CD4-positive, CD25-positive, alpha-beta regulatory T cell (primary cell): ENCODE measurements at regions not wholly inside any gene's neighbourhood (a gene's known extent, or its start where the extent isn't known, plus 50 kb on each side); places are given as distances from the start of the nearest gene placed in this dataset.
A peak's percentile ranks its signal among the peaks of the same experiment; 100 is the strongest.

Experiments used
- ATAC-seq, 2 donors: fragments of 150-1000 bp; cut with Tn5 transposase; one replicate each; pipeline ENCODE4 v1.10.0; 2021; ENCODE audit warnings: low read depth in 2 of 2, moderate number of reproducible peaks in 2 of 2, moderate library complexity in 1 of 2
- DNase-seq, 3 donors: peaks; one replicate each; pipeline versions ENCODE4 v3.0.0 to v3.0.0-alpha.2; 2012 to 2022; ENCODE audit warnings: mixed read lengths in 1 of 3
- H3K27ac ChIP-seq: one replicate; pipeline ENCODE4 v1.7.0; 2013; ENCODE audit warnings: mild to moderate bottlenecking, low read length; ENCODE audit not compliant: insufficient read depth, poor library complexity, severe bottlenecking
- H3K27me3 ChIP-seq: one replicate; pipeline ENCODE4 v1.7.0; 2013; ENCODE audit warnings: low read length; ENCODE audit not compliant: control insufficient read depth, insufficient read depth
- H3K36me3 ChIP-seq: one replicate; pipeline ENCODE4 v1.7.0; 2013; ENCODE audit warnings: mild to moderate bottlenecking, low read length, moderate library complexity; ENCODE audit not compliant: control insufficient read depth, insufficient read depth
- H3K4me1 ChIP-seq: 2 replicates; pipeline ENCODE4 v1.7.0; 2013; ENCODE audit warnings: mild to moderate bottlenecking, low read length; ENCODE audit not compliant: insufficient read depth, control insufficient read depth, poor library complexity, severe bottlenecking
- H3K4me3 ChIP-seq: one replicate; pipeline ENCODE4 v1.7.0; 2013; ENCODE audit warnings: low read depth, mild to moderate bottlenecking, low read length, moderate library complexity
- H3K9me3 ChIP-seq, 2 experiments: 1 replicate in 1 of 2; 2 replicates in 1 of 2; pipeline ENCODE4 v1.7.0; 2013; ENCODE audit warnings: low read length in 2 of 2, mild to moderate bottlenecking in 1 of 2, moderate library complexity in 1 of 2; ENCODE audit not compliant: control insufficient read depth in 2 of 2
- H3K27ac Mint-ChIP-seq, 3 donors: one replicate each; pipeline ENCODE4 v1.8.0; 2020 to 2022; ENCODE audit warnings: mild to moderate bottlenecking in 3 of 3, mixed read lengths in 3 of 3, moderate library complexity in 2 of 3
- H3K27me3 Mint-ChIP-seq: one replicate; pipeline ENCODE4 v1.8.0; 2022; ENCODE audit warnings: mild to moderate bottlenecking, mixed read lengths
- H3K36me3 Mint-ChIP-seq: one replicate; pipeline ENCODE4 v1.8.0; 2020; ENCODE audit warnings: mixed read lengths
- H3K4me1 Mint-ChIP-seq, 4 donors: one replicate each; pipeline ENCODE4 v1.8.0; 2020 to 2022; ENCODE audit warnings: mixed read lengths in 4 of 4, mild to moderate bottlenecking in 1 of 4
- H3K4me3 Mint-ChIP-seq, 4 donors: one replicate each; pipeline ENCODE4 v1.8.0; 2020 to 2022; ENCODE audit warnings: mild to moderate bottlenecking in 4 of 4, mixed read lengths in 4 of 4, moderate library complexity in 3 of 4
- H3K9me3 Mint-ChIP-seq, 7 donors: one replicate each; pipeline ENCODE4 v1.8.0; 2020 to 2022; ENCODE audit warnings: mixed read lengths in 7 of 7, mild to moderate bottlenecking in 3 of 7, moderate library complexity in 2 of 7

GRCh38 chr6:126235363-126235762, 104.6 kb upstream of the CENPW start:
- no peaks in the 10 kb centered on the region for H3K4me1 Mint-ChIP-seq
- Histone ChIP-seq H3K27me3 (no peaks in the 10 kb centered on the region), H3K4me1 (no peaks in the 10 kb centered on the region), H3K9me3 (no peaks in the 10 kb centered on the region), H3K27ac (no peak overlapping the region), H3K36me3 (no peaks in the 10 kb centered on the region), H3K4me3 (no peak overlapping the region)
- H3K4me3 Mint-ChIP-seq, result no peak overlapping the region
- no peaks in the 10 kb centered on the region for H3K36me3 Mint-ChIP-seq
- DNase-seq (no peak), ATAC-seq (no peak)
- no peaks in the 10 kb centered on the region for H3K27me3 Mint-ChIP-seq
- H3K9me3 Mint-ChIP-seq, result peaks cover 0 to 9% (median 4%) of the 10 kb centered on the region in 7 donors
- no peak overlapping the region for H3K27ac Mint-ChIP-seq

- no peaks in the 10 kb centered on the region for H3K4me1 ChIP-seq
- H3K9me3 ChIP-seq, result no peaks in the 10 kb centered on the region
- Mint-ChIP-seq H3K9me3 (peaks cover 0 to 11% (median under 1%) of the 10 kb centered on the region in 7 donors), H3K4me1 (no peaks in the 10 kb centered on the region), H3K27me3 (no peaks in the 10 kb centered on the region), H3K27ac (no peak overlapping the region), H3K4me3 (no peak overlapping the region), H3K36me3 (no peaks in the 10 kb centered on the region)
- H3K36me3 ChIP-seq, result no peaks in the 10 kb centered on the region
- DNase-seq (no peak), ATAC-seq (no peak)
- no peak overlapping the region for H3K4me3 ChIP-seq
- H3K27ac ChIP-seq, result no peak overlapping the region
- H3K27me3 ChIP-seq, result no peaks in the 10 kb centered on the region
These were observed 94.8 kb upstream of the CENPW start for GRCh38 chr6:126245077-126245476.

- Histone ChIP-seq H3K27ac (no peak overlapping the region), H3K36me3 (no peaks in the 10 kb centered on the region), H3K27me3 (no peaks in the 10 kb centered on the region), H3K4me3 (no peak overlapping the region), H3K4me1 (no peaks in the 10 kb centered on the region), H3K9me3 (no peaks in the 10 kb centered on the region)
- Mint-ChIP-seq H3K36me3 (peaks cover 1% of the 10 kb centered on the region), H3K4me3 (no peak overlapping the region), H3K9me3 (peaks cover 0 to 3% (median 1%) of the 10 kb centered on the region in 7 donors), H3K27ac (no peak overlapping the region), H3K27me3 (no peaks in the 10 kb centered on the region), H3K4me1 (no peaks in the 10 kb centered on the region)
- no peak for ATAC-seq
- DNase-seq, result no peak
These were observed 87.8 kb upstream of the CENPW start for GRCh38 chr6:126252154-126252553.

GRCh38 chr6:126253431-126253830, 86.5 kb upstream of the CENPW start:
- ATAC-seq, result no peak
- peaks cover 0 to 5% (median 3%) of the 10 kb centered on the region in 7 donors for H3K9me3 Mint-ChIP-seq
- Histone ChIP-seq H3K9me3 (no peaks in the 10 kb centered on the region), H3K27ac (no peak overlapping the region), H3K4me3 (no peak overlapping the region), H3K4me1 (no peaks in the 10 kb centered on the region), H3K27me3 (no peaks in the 10 kb centered on the region), H3K36me3 (no peaks in the 10 kb centered on the region)
- no peak overlapping the region for H3K27ac Mint-ChIP-seq
- no peaks in the 10 kb centered on the region for H3K27me3 Mint-ChIP-seq
- H3K4me1 Mint-ChIP-seq, result no peaks in the 10 kb centered on the region
- DNase-seq, result no peak
- no peak overlapping the region for H3K4me3 Mint-ChIP-seq
- H3K36me3 Mint-ChIP-seq, result peaks cover 3% of the 10 kb centered on the region

GRCh38 chr6:126258150-126258549, 81.8 kb upstream of the CENPW start:
- no peaks in the 10 kb centered on the region for H3K4me1 ChIP-seq
- H3K27me3 ChIP-seq, result no peaks in the 10 kb centered on the region
- Mint-ChIP-seq H3K4me3 (no peak overlapping the region), H3K9me3 (peaks cover 0 to 25% (median 10%) of the 10 kb centered on the region in 7 donors), H3K36me3 (peaks cover 3% of the 10 kb centered on the region), H3K27me3 (no peaks in the 10 kb centered on the region), H3K4me1 (peaks cover 0 to 3% (median 0%) of the 10 kb centered on the region in 4 donors), H3K27ac (peak overlapping the region in 1 of 3 donors; percentile 66)
- no peak overlapping the region for H3K27ac ChIP-seq
- H3K36me3 ChIP-seq, result no peaks in the 10 kb centered on the region
- ATAC-seq, result no peak
- no peak overlapping the region for H3K4me3 ChIP-seq
- peaks cover 12 to 13% of the 10 kb centered on the region in 2 experiments for H3K9me3 ChIP-seq
- DNase-seq, result no peak

GRCh38 chr6:126261792-126262421, 78.0 kb upstream of the CENPW start:
- no peak for DNase-seq
- Mint-ChIP-seq H3K27me3 (no peaks in the 10 kb centered on the region), H3K4me3 (no peak overlapping the region), H3K36me3 (peaks cover 3% of the 10 kb centered on the region), H3K27ac (no peak overlapping the region), H3K4me1 (peaks cover 0 to 5% (median 0%) of the 10 kb centered on the region in 4 donors), H3K9me3 (peaks cover 0 to 24% (median 8%) of the 10 kb centered on the region in 7 donors)
- Histone ChIP-seq H3K27me3 (no peaks in the 10 kb centered on the region), H3K4me1 (no peaks in the 10 kb centered on the region), H3K4me3 (no peak overlapping the region), H3K27ac (no peak overlapping the region), H3K9me3 (peaks cover 12 to 13% of the 10 kb centered on the region in 2 experiments), H3K36me3 (no peaks in the 10 kb centered on the region)
- ATAC-seq, result no peak

- ATAC-seq, result no peak
- H3K27me3 Mint-ChIP-seq, result no peaks in the 10 kb centered on the region
These were observed 75.7 kb upstream of the CENPW start for GRCh38 chr6:126264265-126264664.

GRCh38 chr6:126266664-126267063, 73.3 kb upstream of the CENPW start:
- H3K4me3 ChIP-seq, result no peak overlapping the region
- H3K27ac ChIP-seq, result no peak overlapping the region
- peaks cover 0 to 6% (median 1%) of the 10 kb centered on the region in 7 donors for H3K9me3 Mint-ChIP-seq
- ATAC-seq (no peak), DNase-seq (no peak)
- no peaks in the 10 kb centered on the region for H3K36me3 ChIP-seq
- H3K36me3 Mint-ChIP-seq, result no peaks in the 10 kb centered on the region
- H3K4me1 Mint-ChIP-seq, result peaks cover 0 to 5% (median 0%) of the 10 kb centered on the region in 4 donors
- no peaks in the 10 kb centered on the region for H3K4me1 ChIP-seq
- no peaks in the 10 kb centered on the region for H3K27me3 ChIP-seq
- H3K9me3 ChIP-seq, result peaks cover under 1 to 3% of the 10 kb centered on the region in 2 experiments
- H3K27me3 Mint-ChIP-seq, result no peaks in the 10 kb centered on the region
- no peak overlapping the region for H3K4me3 Mint-ChIP-seq
- no peak overlapping the region for H3K27ac Mint-ChIP-seq

More at GRCh38 chr6:126264265-126264664, 75.7 kb upstream of the CENPW start:
- Histone ChIP-seq H3K27ac (no peak overlapping the region), H3K9me3 (peaks cover 12 to 13% of the 10 kb centered on the region in 2 experiments), H3K27me3 (no peaks in the 10 kb centered on the region), H3K4me1 (no peaks in the 10 kb centered on the region), H3K36me3 (no peaks in the 10 kb centered on the region), H3K4me3 (no peak overlapping the region)
- Mint-ChIP-seq H3K4me1 (peaks cover 0 to 5% (median 0%) of the 10 kb centered on the region in 4 donors), H3K4me3 (no peak overlapping the region), H3K27ac (no peak overlapping the region), H3K36me3 (no peaks in the 10 kb centered on the region), H3K9me3 (peaks cover 0 to 19% (median 6%) of the 10 kb centered on the region in 7 donors)
- no peak for DNase-seq
